ENCODE measurements at regions not wholly inside any gene's neighbourhood (a gene's known extent, or its start where the extent isn't known, plus 50 kb on each side); places are given as distances from the start of the nearest gene placed in this dataset.

GRCh38 chr5:176722757-176723156 is 75.5 kb downstream of the TSPAN17 start:
- BruUV-seq (replicated peaks): no TSS peak
- CTCF ChIA-PET: interaction anchor here (1.1 kb wide), 1 partner anchor 22 kb away, joined by 3 read pairs; no protein-coding TSS in a partner anchor

GRCh38 chr5:176723440-176723839 is 76.2 kb downstream of the TSPAN17 start:
- ChIA-PET POLR2A (no interaction called here), CTCF (interaction anchor here (1.1 kb wide), 1 partner anchor 23 kb away, joined by 3 read pairs; no protein-coding TSS in a partner anchor)
- no peaks in the 10 kb centered on the region for H3K4me1 ChIP-seq (ENCODE audit: control insufficient read depth, insufficient read depth, low read length)
- ATAC-seq (no peak), DNase-seq (ENCODE audit: low read depth, low spot score) (no peak)
- BruUV-seq (replicated peaks): no TSS peak
- H3K27ac ChIP-seq (ENCODE audit: low read length): no peak overlapping the region
- no peaks in the 10 kb centered on the region for H3K9me3 ChIP-seq (ENCODE audit: control insufficient read depth, insufficient read depth, low read depth, low read length)
- no peaks in the 10 kb centered on the region for H3K36me3 ChIP-seq (ENCODE audit: control insufficient read depth, insufficient read depth, low read length)
- intact Hi-C loops (cut with micrococcal nuclease; ENCODE audit: unreplicated experiment) (no loop called here), in situ Hi-C loops (cut with HindIII; ENCODE audit: low pct_unique_long_range_greater_than_20kb, low sequenced_read_pairs) (no loop called here)
- no peak overlapping the region for H3K4me3 ChIP-seq (ENCODE audit: low read depth in 2 of 2, low read length in 2 of 2)
- H3K27me3 ChIP-seq (ENCODE audit: control insufficient read depth, insufficient read depth, low read length): no peaks in the 10 kb centered on the region
- TF ChIP-seq SIN3A (IDR thresholded peaks at IDR 0.05; ENCODE audit: borderline replicate concordance, insufficient read depth, low read depth, low read length): no peak
- TF ChIP-seq POLR2AphosphoS5 (IDR thresholded peaks at IDR 0.05; ENCODE audit: low read depth, low read length): no peak
- TF ChIP-seq TCF7L2 (IDR thresholded peaks at IDR 0.05; ENCODE audit: low read depth, low read length): no peak
- no peak for TF ChIP-seq CTCF (IDR thresholded peaks at IDR 0.05)
- no peak for TF ChIP-seq REST (IDR thresholded peaks at IDR 0.05; ENCODE audit: insufficient read depth in 1 of 2, low read depth in 2 of 2, low read length in 1 of 2)

More at GRCh38 chr5:176722757-176723156, 75.5 kb downstream of the TSPAN17 start:
- ATAC-seq: no peak
- DNase-seq (ENCODE audit: low read depth, low spot score): no peak
- H3K27ac ChIP-seq (ENCODE audit: low read length): no peak overlapping the region
- H3K4me1 ChIP-seq (ENCODE audit: control insufficient read depth, insufficient read depth, low read length): no peaks in the 10 kb centered on the region
- POLR2A ChIA-PET: no interaction called here
- intact Hi-C loops (cut with micrococcal nuclease; ENCODE audit: unreplicated experiment): no loop called here
- no peaks in the 10 kb centered on the region for H3K9me3 ChIP-seq (ENCODE audit: control insufficient read depth, insufficient read depth, low read depth, low read length)
- no peak for TF ChIP-seq CTCF (IDR thresholded peaks at IDR 0.05)
- no peak for TF ChIP-seq SIN3A (IDR thresholded peaks at IDR 0.05; ENCODE audit: borderline replicate concordance, insufficient read depth, low read depth, low read length)
- TF ChIP-seq POLR2AphosphoS5 (IDR thresholded peaks at IDR 0.05; ENCODE audit: low read depth, low read length): no peak
- TF ChIP-seq TCF7L2 (IDR thresholded peaks at IDR 0.05; ENCODE audit: low read depth, low read length): no peak
- no peak for TF ChIP-seq REST (IDR thresholded peaks at IDR 0.05; ENCODE audit: insufficient read depth in 1 of 2, low read depth in 2 of 2, low read length in 1 of 2)
- no peaks in the 10 kb centered on the region for H3K27me3 ChIP-seq (ENCODE audit: control insufficient read depth, insufficient read depth, low read length)
- no peak overlapping the region for H3K4me3 ChIP-seq (ENCODE audit: low read depth in 2 of 2, low read length in 2 of 2)
- no peaks in the 10 kb centered on the region for H3K36me3 ChIP-seq (ENCODE audit: control insufficient read depth, insufficient read depth, low read length)
- in situ Hi-C loops (cut with HindIII; ENCODE audit: low pct_unique_long_range_greater_than_20kb, low sequenced_read_pairs): no loop called here
